ENCODE measurements at regions not wholly inside any gene's neighbourhood (a gene's known extent, or its start where the extent isn't known, plus 50 kb on each side); places are given as distances from the start of the nearest gene placed in this dataset.

DNA sequence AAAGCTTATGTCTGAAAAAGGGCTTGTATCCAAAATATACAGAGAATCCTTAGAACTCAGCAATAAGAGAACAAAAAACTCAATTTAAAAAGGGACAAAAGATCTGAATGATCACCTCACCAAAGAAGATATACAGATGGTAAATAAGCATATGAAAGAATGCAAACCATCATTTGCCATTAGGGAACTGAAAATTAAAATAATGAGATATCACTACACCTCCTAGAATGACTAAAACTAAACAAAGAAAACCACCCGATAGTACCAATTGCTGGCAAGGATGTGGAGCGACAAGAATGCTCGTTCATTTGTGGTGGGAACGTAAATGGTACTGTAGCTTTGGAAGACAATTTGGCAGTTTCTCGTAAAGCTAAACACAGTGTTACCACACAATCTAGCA, 66.9 kb upstream of the MPHOSPH6 start:
- TF ChIP-seq, protein P1, sequence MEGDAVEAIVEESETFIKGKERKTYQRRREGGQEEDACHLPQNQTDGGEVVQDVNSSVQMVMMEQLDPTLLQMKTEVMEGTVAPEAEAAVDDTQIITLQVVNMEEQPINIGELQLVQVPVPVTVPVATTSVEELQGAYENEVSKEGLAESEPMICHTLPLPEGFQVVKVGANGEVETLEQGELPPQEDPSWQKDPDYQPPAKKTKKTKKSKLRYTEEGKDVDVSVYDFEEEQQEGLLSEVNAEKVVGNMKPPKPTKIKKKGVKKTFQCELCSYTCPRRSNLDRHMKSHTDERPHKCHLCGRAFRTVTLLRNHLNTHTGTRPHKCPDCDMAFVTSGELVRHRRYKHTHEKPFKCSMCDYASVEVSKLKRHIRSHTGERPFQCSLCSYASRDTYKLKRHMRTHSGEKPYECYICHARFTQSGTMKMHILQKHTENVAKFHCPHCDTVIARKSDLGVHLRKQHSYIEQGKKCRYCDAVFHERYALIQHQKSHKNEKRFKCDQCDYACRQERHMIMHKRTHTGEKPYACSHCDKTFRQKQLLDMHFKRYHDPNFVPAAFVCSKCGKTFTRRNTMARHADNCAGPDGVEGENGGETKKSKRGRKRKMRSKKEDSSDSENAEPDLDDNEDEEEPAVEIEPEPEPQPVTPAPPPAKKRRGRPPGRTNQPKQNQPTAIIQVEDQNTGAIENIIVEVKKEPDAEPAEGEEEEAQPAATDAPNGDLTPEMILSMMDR (IDR thresholded peaks at IDR 0.05; ENCODE audit: insufficient read depth, low read depth, low read length): no peak
- no peaks in the 10 kb centered on the region for H3K27me3 ChIP-seq (ENCODE audit: control insufficient read depth, insufficient read depth, low read length)
- no peaks in the 10 kb centered on the region for H3K36me3 ChIP-seq (ENCODE audit: control insufficient read depth, insufficient read depth, low read length)
- ChIA-PET CTCF (no interaction called here), POLR2A (no interaction called here)
- no peak for DNase-seq (ENCODE audit: low read depth)
- H3K4me3 ChIP-seq (ENCODE audit: low read depth, low read length): no peak overlapping the region

DNA sequence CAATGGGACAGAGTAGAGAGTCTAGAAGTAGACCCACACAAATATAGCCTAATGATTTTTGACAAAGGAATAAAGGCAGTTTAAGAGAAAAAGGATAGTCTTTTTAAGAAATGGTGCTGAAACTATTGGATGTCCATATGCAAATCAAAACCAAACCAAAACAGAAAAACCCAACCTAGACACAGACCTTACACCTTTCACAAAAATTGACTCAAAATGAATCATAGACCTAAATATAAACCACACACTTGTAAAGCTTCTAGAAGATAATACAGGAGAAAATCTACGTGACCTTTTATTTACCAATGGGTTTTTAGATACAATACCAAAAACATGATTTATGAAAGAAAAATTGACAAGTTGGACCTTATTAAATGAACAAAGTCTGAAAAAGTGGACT, 66.4 kb upstream of the MPHOSPH6 start:
- DNase-seq (ENCODE audit: low read depth): no peak
- Histone ChIP-seq H3K36me3 (ENCODE audit: control insufficient read depth, insufficient read depth, low read length) (no peaks in the 10 kb centered on the region), H3K27me3 (ENCODE audit: control insufficient read depth, insufficient read depth, low read length) (no peaks in the 10 kb centered on the region), H3K4me3 (ENCODE audit: low read depth, low read length) (no peak overlapping the region)
- ChIA-PET CTCF (interaction anchor here (0.9 kb wide), 1 partner anchor 204 kb away, joined by 3 read pairs; no protein-coding TSS in a partner anchor), POLR2A (no interaction called here)
- TF ChIP-seq, protein P1 (IDR thresholded peaks at IDR 0.05; ENCODE audit: insufficient read depth, low read depth, low read length): no peak

DNA sequence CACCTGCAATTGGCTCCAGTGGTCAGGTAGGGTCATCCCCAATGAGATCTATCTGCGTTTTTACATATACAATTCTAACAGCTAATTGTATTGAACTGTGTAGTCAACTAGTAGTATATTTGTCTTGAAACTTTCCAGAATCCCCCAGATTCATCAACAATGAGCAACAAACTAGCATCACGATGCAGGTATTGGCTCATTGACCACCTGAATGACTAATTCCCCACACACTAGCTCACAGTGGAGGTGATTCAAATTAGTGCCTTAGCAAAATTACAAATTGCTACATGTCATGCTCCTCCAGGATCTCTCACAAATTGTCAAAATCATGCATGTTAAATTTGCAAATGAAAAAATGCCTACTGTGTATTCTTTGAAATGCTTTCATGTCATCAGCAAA, 62.8 kb upstream of the MPHOSPH6 start:
- ChIA-PET CTCF (interaction anchor here (0.9 kb wide), 1 partner anchor 200 kb away, joined by 3 read pairs; no protein-coding TSS in a partner anchor), POLR2A (no interaction called here)
- TF ChIP-seq, protein P1 (IDR thresholded peaks at IDR 0.05; ENCODE audit: insufficient read depth, low read depth, low read length): no peak
- no peak overlapping the region for H3K4me3 ChIP-seq (ENCODE audit: low read depth, low read length)
- DNase-seq (ENCODE audit: low read depth): no peak
- no peaks in the 10 kb centered on the region for H3K36me3 ChIP-seq (ENCODE audit: control insufficient read depth, insufficient read depth, low read length)
- H3K27me3 ChIP-seq (ENCODE audit: control insufficient read depth, insufficient read depth, low read length): no peaks in the 10 kb centered on the region

DNA sequence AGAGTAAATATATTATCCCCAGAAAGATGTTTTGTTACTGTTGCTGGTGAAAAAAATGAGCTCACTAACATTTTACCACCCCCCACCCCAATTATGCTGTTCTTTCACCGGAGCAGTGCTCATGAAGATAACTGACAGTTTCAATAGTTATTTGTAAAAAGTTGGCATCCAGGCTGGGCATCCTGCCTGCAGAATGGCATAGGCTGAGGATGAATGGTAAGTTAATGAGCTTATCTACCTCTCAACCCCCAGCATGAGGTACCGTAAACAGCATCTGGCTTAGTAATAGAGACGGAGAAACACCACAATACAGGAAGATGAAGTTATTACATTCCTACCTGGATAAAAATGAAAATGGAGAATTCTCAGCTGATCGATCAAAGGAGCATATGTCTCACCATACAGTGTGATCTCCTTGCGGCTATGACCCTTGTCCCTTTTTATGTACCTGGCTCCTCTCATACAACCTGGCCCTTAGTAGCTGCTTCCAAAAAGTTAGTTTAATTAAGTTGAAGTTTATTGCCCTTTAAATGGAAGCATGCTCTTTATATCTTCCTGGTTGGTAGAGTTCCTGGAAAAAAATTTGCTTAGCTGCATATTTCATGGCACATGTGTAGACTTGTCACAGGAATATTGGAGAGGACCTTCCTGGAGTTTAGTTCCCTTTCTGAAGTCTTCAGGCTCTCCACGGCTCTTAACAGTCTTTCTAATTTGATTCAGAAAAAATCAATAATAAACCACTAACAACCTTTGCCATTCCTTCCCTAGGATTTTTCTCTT, 61.2 kb upstream of the MPHOSPH6 start:
- Histone ChIP-seq H3K4me3 (ENCODE audit: low read depth, low read length) (no peak overlapping the region), H3K36me3 (ENCODE audit: control insufficient read depth, insufficient read depth, low read length) (no peaks in the 10 kb centered on the region), H3K27me3 (ENCODE audit: control insufficient read depth, insufficient read depth, low read length) (no peaks in the 10 kb centered on the region)
- CTCF ChIA-PET: interaction anchor here (0.8 to 4.7 kb wide), 15 partner anchors 52 to 353 kb away, joined by 3 to 83 read pairs (median 5); partner anchors contain the start of gene HSD17B2
- DNase-seq (ENCODE audit: low read depth): no peak
- TF ChIP-seq, protein P1 (IDR thresholded peaks at IDR 0.05; ENCODE audit: insufficient read depth, low read depth, low read length): no peak
- POLR2A ChIA-PET: no interaction called here

DNA sequence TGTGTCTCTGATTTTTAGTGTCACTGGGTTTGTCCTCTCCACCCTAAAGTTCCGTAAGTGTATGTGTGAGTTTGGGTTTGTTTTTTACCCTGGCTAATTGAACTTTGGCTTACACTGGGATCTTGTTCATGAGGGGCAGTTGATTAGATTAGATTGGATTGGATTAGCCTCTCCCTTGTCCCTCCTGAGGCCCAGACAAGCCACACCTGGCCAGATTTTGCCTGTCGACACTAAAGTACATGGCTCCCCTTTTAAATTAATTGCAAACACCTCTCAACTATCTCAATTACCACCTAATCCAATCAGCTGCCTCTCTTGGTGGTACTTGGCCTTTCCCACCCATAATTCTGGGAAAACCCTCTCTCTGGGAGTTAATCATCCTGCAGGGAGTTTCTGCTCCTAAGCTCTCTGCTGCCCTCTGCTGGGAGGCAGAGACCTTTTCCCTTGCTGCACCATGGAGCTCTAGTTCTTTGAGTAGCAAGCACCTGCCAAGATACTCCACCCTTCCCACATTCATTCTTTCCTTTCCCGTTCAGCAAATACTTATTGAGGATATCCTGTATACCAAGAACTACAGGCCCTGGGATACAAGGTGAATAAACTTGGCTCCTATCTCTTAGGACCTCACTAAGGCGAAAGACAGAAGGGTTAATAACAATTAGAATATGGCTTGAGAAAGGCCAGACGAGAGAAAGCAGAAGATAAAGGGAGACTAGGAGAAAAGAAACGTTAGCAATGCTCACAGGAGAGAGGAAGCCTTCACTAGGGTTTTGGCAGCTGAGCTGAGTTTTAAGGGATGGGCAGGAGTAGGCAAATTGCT, 60.0 kb upstream of the MPHOSPH6 start:
- TF ChIP-seq, protein P1 (IDR thresholded peaks at IDR 0.05; ENCODE audit: insufficient read depth, low read depth, low read length): peak; percentile 95
- peak; percentile 6 for DNase-seq (ENCODE audit: low read depth)
- no peaks in the 10 kb centered on the region for H3K27me3 ChIP-seq (ENCODE audit: control insufficient read depth, insufficient read depth, low read length)
- CTCF ChIA-PET: interaction anchor here (0.6 to 4.7 kb wide), 26 partner anchors 9 to 352 kb away, joined by 3 to 83 read pairs (median 4); partner anchors contain the start of gene HSD17B2
- H3K36me3 ChIP-seq (ENCODE audit: control insufficient read depth, insufficient read depth, low read length): no peaks in the 10 kb centered on the region
- POLR2A ChIA-PET: no interaction called here
- no peak overlapping the region for H3K4me3 ChIP-seq (ENCODE audit: low read depth, low read length)

Measured in BJ (cell line).